Trophoblast cell (in vitro differentiated cells and primary cell): ENCODE measurements at regions not wholly inside any gene's neighbourhood (a gene's known extent, or its start where the extent isn't known, plus 50 kb on each side); places are given as distances from the start of the nearest gene placed in this dataset.

ENCODE experiments used
- DNase-seq, 2 donors: peaks; one replicate each; pipeline ENCODE4 v3.0.0-alpha.2; 2016
- H2AFZ ChIP-seq: 2 replicates; pipeline ENCODE4 v1.6.1; 2013; ENCODE audit warnings: low read length, moderate library complexity, mild to moderate bottlenecking; ENCODE audit not compliant: insufficient read depth, poor library complexity
- H2AK5ac ChIP-seq: 2 replicates; pipeline ENCODE4 v1.6.1; 2013; ENCODE audit warnings: mild to moderate bottlenecking, low read length
- H2BK120ac ChIP-seq: 2 replicates; pipeline ENCODE4 v1.6.1; 2013; ENCODE audit warnings: low read length, mild to moderate bottlenecking, moderate library complexity; ENCODE audit not compliant: insufficient read depth, poor library complexity
- H2BK12ac ChIP-seq: 2 replicates; pipeline ENCODE4 v1.6.1; 2013; ENCODE audit warnings: mild to moderate bottlenecking, low read length, moderate library complexity
- H2BK5ac ChIP-seq: 2 replicates; pipeline ENCODE4 v1.6.1; 2013; ENCODE audit warnings: low read length, low read depth, moderate library complexity, mild to moderate bottlenecking; ENCODE audit not compliant: poor library complexity
- H3K14ac ChIP-seq: 2 replicates; pipeline ENCODE4 v1.6.1; 2013; ENCODE audit warnings: mild to moderate bottlenecking, low read length
- H3K18ac ChIP-seq: 2 replicates; pipeline ENCODE4 v1.6.1; 2013; ENCODE audit warnings: mild to moderate bottlenecking, low read length
- H3K23ac ChIP-seq: 2 replicates; pipeline ENCODE4 v1.6.1; 2013; ENCODE audit warnings: low read length
- H3K27ac ChIP-seq: 2 replicates; pipeline ENCODE4 v1.5.1; 2013; ENCODE audit warnings: low read depth, mild to moderate bottlenecking, inconsistent platforms, low read length, moderate library complexity
- H3K27me3 ChIP-seq: 2 replicates; pipeline ENCODE4 v1.6.1; 2013; ENCODE audit warnings: inconsistent platforms, mild to moderate bottlenecking, low read length, moderate library complexity; ENCODE audit not compliant: insufficient read depth
- H3K36me3 ChIP-seq, 2 experiments: 1 replicate in 1 of 2; 2 replicates in 1 of 2; pipeline ENCODE4 v1.6.1; 2013; ENCODE audit warnings: low read length in 2 of 2, mild to moderate bottlenecking in 2 of 2, moderate library complexity in 1 of 2; ENCODE audit not compliant: insufficient read depth in 2 of 2, control insufficient read depth in 1 of 2
- H3K4ac ChIP-seq: 2 replicates; pipeline ENCODE4 v1.6.1; 2013; ENCODE audit warnings: low read depth, mild to moderate bottlenecking, low read length, moderate library complexity
- H3K4me1 ChIP-seq, 2 experiments: 1 replicate in 1 of 2; 2 replicates in 1 of 2; pipeline ENCODE4 v1.6.1; 2013; ENCODE audit warnings: low read length in 2 of 2, mild to moderate bottlenecking in 2 of 2, moderate library complexity in 1 of 2; ENCODE audit not compliant: insufficient read depth in 2 of 2, control insufficient read depth in 1 of 2
- H3K4me2 ChIP-seq: 2 replicates; pipeline ENCODE4 v1.6.1; 2013; ENCODE audit warnings: inconsistent platforms, mild to moderate bottlenecking, low read length, moderate library complexity
- H3K4me3 ChIP-seq: 2 replicates; pipeline ENCODE4 v1.5.1; 2013; ENCODE audit warnings: mild to moderate bottlenecking, low read depth, low read length, inconsistent platforms
- H3K79me1 ChIP-seq: one replicate; pipeline ENCODE4 v1.6.1; 2013; ENCODE audit warnings: low read length
- H3K79me2 ChIP-seq: 2 replicates; pipeline ENCODE4 v1.6.1; 2013; ENCODE audit warnings: low read length, mild to moderate bottlenecking; ENCODE audit not compliant: control insufficient read depth, insufficient read depth, poor library complexity
- H3K9ac ChIP-seq: 2 replicates; pipeline ENCODE4 v1.6.1; 2013; ENCODE audit warnings: mild to moderate bottlenecking, low read length
- H3K9me3 ChIP-seq: 2 replicates; pipeline ENCODE4 v1.6.1; 2013; ENCODE audit warnings: low read depth, mild to moderate bottlenecking, control low read depth, inconsistent platforms, low read length; ENCODE audit not compliant: insufficient read depth
- H4K12ac ChIP-seq: 2 replicates; pipeline ENCODE4 v1.6.1; 2013; ENCODE audit warnings: low read depth, mild to moderate bottlenecking, low read length, moderate library complexity
- H4K8ac ChIP-seq: 2 replicates; pipeline ENCODE4 v1.6.1; 2013; ENCODE audit warnings: low read depth, mild to moderate bottlenecking, low read length, moderate library complexity
- H4K91ac ChIP-seq: one replicate; pipeline ENCODE4 v1.6.1; 2013; ENCODE audit warnings: low read depth, mild to moderate bottlenecking, low read length, moderate library complexity
- WGBS: extraction: QIAGEN DNeasy Blood & Tissue Kit; methylation state at CpG from one replicate; pipeline ENCODE4 v1.1.7; 2013; ENCODE audit warnings: missing lambda C conversion rate; ENCODE audit not compliant: insufficient read length, insufficient coverage; ENCODE audit errors: extremely low coverage; 5-methylcytosine and 5-hydroxymethylcytosine counted together

- H2BK12ac ChIP-seq, result no peak overlapping the region
- DNase-seq, result peak in 1 of 2 donors; percentile 26
- H3K27me3 ChIP-seq, result no peaks in the 10 kb centered on the region
- H3K4ac ChIP-seq, result no peak overlapping the region
- H3K4me2 ChIP-seq, result no peak overlapping the region
- no peak overlapping the region for H2BK5ac ChIP-seq
- H3K4me1 ChIP-seq, result no peaks in the 10 kb centered on the region
- no peak overlapping the region for H3K4me3 ChIP-seq
- no peak overlapping the region for H4K91ac ChIP-seq
- no peak overlapping the region for H2AFZ ChIP-seq
- no peak overlapping the region for H3K23ac ChIP-seq
- no peak overlapping the region for H4K8ac ChIP-seq
- no peak overlapping the region for H3K27ac ChIP-seq
- no peak overlapping the region for H3K18ac ChIP-seq
- no peak overlapping the region for H2AK5ac ChIP-seq
- no peaks in the 10 kb centered on the region for H3K79me2 ChIP-seq
- H3K79me1 ChIP-seq, result no peaks in the 10 kb centered on the region
- no peaks in the 10 kb centered on the region for H3K36me3 ChIP-seq
- no peak overlapping the region for H2BK120ac ChIP-seq
- no CpG with 5 or more reads among the region's 2 CpGs for WGBS
- no peaks in the 10 kb centered on the region for H3K9me3 ChIP-seq
- H3K14ac ChIP-seq, result no peak overlapping the region
- H4K12ac ChIP-seq, result no peak overlapping the region
- H3K9ac ChIP-seq, result no peak overlapping the region
Observed at GRCh38 chr2:223501641-223502040, 100.5 kb downstream of the SCG2 start.

GRCh38 chr2:223503746-223504145 lies 98.4 kb downstream of the SCG2 start:
- Histone ChIP-seq H2BK120ac (no peak overlapping the region), H2AFZ (no peak overlapping the region), H2BK12ac (no peak overlapping the region), H3K4me2 (no peak overlapping the region), H3K4ac (no peak overlapping the region), H3K4me1 (no peaks in the 10 kb centered on the region), H2AK5ac (no peak overlapping the region), H4K8ac (no peak overlapping the region), H3K79me2 (no peaks in the 10 kb centered on the region), H3K9me3 (no peaks in the 10 kb centered on the region), H3K9ac (no peak overlapping the region), H3K27me3 (no peaks in the 10 kb centered on the region), H3K36me3 (no peaks in the 10 kb centered on the region), H3K79me1 (no peaks in the 10 kb centered on the region), H3K4me3 (no peak overlapping the region), H4K91ac (no peak overlapping the region), H2BK5ac (no peak overlapping the region), H4K12ac (no peak overlapping the region), H3K18ac (no peak overlapping the region), H3K23ac (no peak overlapping the region), H3K27ac (no peak overlapping the region), H3K14ac (no peak overlapping the region)
- WGBS, result no CpG with 5 or more reads among the region's 3 CpGs
- no peak for DNase-seq

GRCh38 chr2:223508372-223508771 lies 93.8 kb downstream of the SCG2 start:
- Histone ChIP-seq H3K14ac (no peak overlapping the region), H3K79me1 (no peaks in the 10 kb centered on the region), H3K4me1 (no peaks in the 10 kb centered on the region), H3K9me3 (no peaks in the 10 kb centered on the region), H4K8ac (no peak overlapping the region), H3K23ac (no peak overlapping the region), H3K4ac (no peak overlapping the region), H2AFZ (no peak overlapping the region), H3K79me2 (no peaks in the 10 kb centered on the region), H4K12ac (no peak overlapping the region), H3K4me2 (no peak overlapping the region), H3K27me3 (no peaks in the 10 kb centered on the region), H2BK120ac (no peak overlapping the region), H2AK5ac (no peak overlapping the region), H3K18ac (no peak overlapping the region), H2BK12ac (no peak overlapping the region), H4K91ac (no peak overlapping the region), H3K4me3 (no peak overlapping the region), H3K36me3 (no peaks in the 10 kb centered on the region), H2BK5ac (no peak overlapping the region), H3K27ac (no peak overlapping the region), H3K9ac (no peak overlapping the region)
- no CpG with 5 or more reads among the region's 3 CpGs for whole genome bisulfite sequencing
- no peak for DNase-seq

- WGBS, result no CpG with 5 or more reads among the region's 4 CpGs
- H3K36me3 ChIP-seq, result no peaks in the 10 kb centered on the region
- no peak overlapping the region for H3K9ac ChIP-seq
- H3K4ac ChIP-seq, result no peak overlapping the region
- no peak overlapping the region for H2BK12ac ChIP-seq
- H3K4me3 ChIP-seq, result no peak overlapping the region
- H2BK120ac ChIP-seq, result no peak overlapping the region
- no peak overlapping the region for H3K27ac ChIP-seq
- no peak overlapping the region for H4K12ac ChIP-seq
- H2AFZ ChIP-seq, result no peak overlapping the region
- no peaks in the 10 kb centered on the region for H3K9me3 ChIP-seq
- no peak overlapping the region for H4K91ac ChIP-seq
- no peak overlapping the region for H2BK5ac ChIP-seq
- H3K18ac ChIP-seq, result no peak overlapping the region
- H2AK5ac ChIP-seq, result no peak overlapping the region
- H3K23ac ChIP-seq, result no peak overlapping the region
- no peaks in the 10 kb centered on the region for H3K4me1 ChIP-seq
- H3K14ac ChIP-seq, result no peak overlapping the region
- H3K27me3 ChIP-seq, result no peaks in the 10 kb centered on the region
- H3K4me2 ChIP-seq, result no peak overlapping the region
- no peak for DNase-seq
- H3K79me1 ChIP-seq, result no peaks in the 10 kb centered on the region
- no peak overlapping the region for H4K8ac ChIP-seq
- H3K79me2 ChIP-seq, result no peaks in the 10 kb centered on the region
Observed at GRCh38 chr2:223510713-223511112, 91.4 kb downstream of the SCG2 start.
